ENCODE measurements at regions not wholly inside any gene's neighbourhood (a gene's known extent, or its start where the extent isn't known, plus 50 kb on each side); places are given as distances from the start of the nearest gene placed in this dataset.
"Not testable (repeated sequence)": the region's sequence is repeated elsewhere in the genome, so short reads cannot be mapped to it uniquely, and the experiment has no call there.

- no peak for DNase-seq
- no peaks in the 10 kb centered on the region for H3K36me3 ChIP-seq (replicated peaks; ENCODE audit: control insufficient read depth, insufficient read depth, low read length)
- no peaks in the 10 kb centered on the region for H3K27me3 ChIP-seq (ENCODE audit: control insufficient read depth, insufficient read depth, low read length)
- H3K4me3 ChIP-seq (ENCODE audit: insufficient read depth, low read depth, low read length): no peak overlapping the region
These were observed 88.3 kb upstream of the SGIP1 start for GRCh38 chr1:66445492-66446181.

DNA sequence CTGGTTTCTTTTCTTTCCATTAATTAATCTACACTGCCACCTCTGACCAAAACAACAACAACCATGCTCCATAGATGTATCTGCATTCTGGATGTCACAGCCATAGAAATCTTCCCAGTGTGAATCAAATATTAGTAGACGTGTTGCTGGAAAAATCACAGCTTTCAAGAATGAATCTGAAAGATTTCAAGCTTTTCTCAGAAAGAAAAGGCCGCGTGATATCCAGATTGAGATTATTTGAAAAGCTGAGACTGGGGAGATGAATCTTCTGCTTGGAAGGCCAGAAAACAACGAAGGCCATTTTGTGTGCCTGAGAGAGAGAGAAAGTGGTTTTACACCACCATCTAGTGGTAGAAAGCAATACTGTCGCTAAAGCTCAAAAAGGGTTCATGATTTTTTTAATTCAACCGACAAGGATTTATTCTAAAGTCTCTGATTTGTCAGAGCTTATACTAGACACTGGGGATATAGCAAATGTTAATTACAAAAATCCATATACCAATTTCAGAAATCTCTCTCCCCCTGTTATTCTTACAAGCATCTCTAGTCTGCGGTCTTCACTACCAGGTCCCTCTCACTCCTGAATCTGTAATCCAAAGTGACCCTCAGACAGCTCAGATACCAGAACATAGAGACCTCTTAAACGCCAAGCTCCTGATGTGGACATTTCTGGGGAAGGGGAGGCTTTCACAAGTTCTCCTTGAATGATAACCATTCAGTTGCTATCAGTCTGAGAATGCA lies 87.5 kb upstream of the SGIP1 start:
- DNase-seq: peak; percentile 52
- H3K4me3 ChIP-seq (ENCODE audit: insufficient read depth, low read depth, low read length): no peak overlapping the region
- H3K36me3 ChIP-seq (replicated peaks; ENCODE audit: control insufficient read depth, insufficient read depth, low read length): no peaks in the 10 kb centered on the region
- no peaks in the 10 kb centered on the region for H3K27me3 ChIP-seq (ENCODE audit: control insufficient read depth, insufficient read depth, low read length)

DNA sequence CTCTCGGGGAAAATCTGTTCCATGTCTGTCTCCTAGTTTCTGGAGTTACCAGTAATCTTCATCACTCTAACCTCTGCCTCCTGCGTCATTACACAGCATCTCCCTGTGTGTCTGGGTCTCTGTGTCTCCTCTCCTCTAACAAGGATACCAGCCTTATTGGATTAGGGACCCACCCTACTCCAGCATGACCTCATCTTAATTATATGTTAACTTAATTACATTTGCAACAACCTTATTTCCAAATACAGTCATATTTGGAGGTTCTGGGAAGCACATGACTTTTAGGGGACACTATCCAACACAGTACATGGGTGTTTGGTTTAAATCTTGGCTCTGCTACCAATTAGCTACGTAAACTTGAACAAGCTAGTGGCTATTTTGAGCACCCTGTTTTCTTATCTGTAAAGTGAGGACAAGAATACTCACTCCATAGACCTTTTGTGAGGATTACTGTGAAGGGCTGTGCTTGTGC lies 83.9 kb upstream of the SGIP1 start:
- H3K4me3 ChIP-seq (ENCODE audit: insufficient read depth, low read depth, low read length): no peak overlapping the region

DNA sequence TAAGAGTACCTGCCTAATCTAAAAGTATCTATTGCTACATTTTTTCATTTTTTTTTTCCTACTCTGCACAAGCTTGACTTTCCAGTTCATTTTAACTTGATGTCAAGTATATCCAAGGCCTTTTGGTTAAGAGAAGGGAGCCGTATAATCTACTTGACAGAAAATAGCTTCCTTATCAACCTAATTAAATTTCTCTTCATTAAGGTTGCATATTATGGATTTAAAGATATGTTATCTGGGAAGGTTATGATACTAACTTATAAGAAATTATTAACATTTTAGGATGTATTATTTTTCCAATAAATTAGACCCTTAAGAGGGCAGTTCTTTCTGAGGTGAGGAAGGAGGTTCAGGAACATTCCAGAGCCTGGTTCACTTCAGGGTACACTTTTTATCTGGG lies 83.1 kb upstream of the SGIP1 start:
- Histone ChIP-seq H3K4me3 (ENCODE audit: insufficient read depth, low read depth, low read length) (no peak overlapping the region), H3K27me3 (ENCODE audit: control insufficient read depth, insufficient read depth, low read length) (no peaks in the 10 kb centered on the region), H3K36me3 (replicated peaks; ENCODE audit: control insufficient read depth, insufficient read depth, low read length) (no peaks in the 10 kb centered on the region)
- no peak for DNase-seq

More for the DNA sequence above, 83.9 kb upstream of the SGIP1 start:
- H3K36me3 ChIP-seq (replicated peaks; ENCODE audit: control insufficient read depth, insufficient read depth, low read length): no peaks in the 10 kb centered on the region
- no peak for DNase-seq
- H3K27me3 ChIP-seq (ENCODE audit: control insufficient read depth, insufficient read depth, low read length): no peaks in the 10 kb centered on the region

- Histone ChIP-seq H3K27me3 (ENCODE audit: control insufficient read depth, insufficient read depth, low read length) (no peaks in the 10 kb centered on the region), H3K36me3 (replicated peaks; ENCODE audit: control insufficient read depth, insufficient read depth, low read length) (no peaks in the 10 kb centered on the region), H3K4me3 (ENCODE audit: insufficient read depth, low read depth, low read length) (no peak overlapping the region)
- DNase-seq: no peak
These were observed 81.8 kb upstream of the SGIP1 start for GRCh38 chr1:66452162-66452561.

DNA sequence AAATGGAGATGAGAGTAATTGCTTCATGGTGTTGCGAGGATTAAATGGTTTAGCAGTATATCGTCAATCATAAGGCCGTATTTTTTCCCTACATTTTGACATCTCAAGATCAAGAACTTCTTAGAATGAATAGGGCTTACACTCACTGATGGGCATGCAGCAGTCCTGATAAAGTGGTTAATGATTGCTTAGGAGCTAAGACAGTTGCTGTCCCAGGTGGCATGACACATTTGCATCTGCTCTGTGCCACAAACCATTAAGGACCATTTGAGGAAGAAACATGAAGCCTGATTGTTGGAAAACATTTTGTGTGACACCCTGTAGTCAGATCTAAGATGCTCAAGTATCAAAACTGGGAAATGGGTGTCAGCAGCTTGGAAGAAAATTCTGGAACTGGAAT lies 81.0 kb upstream of the SGIP1 start:
- no peak for DNase-seq
- H3K36me3 ChIP-seq (replicated peaks; ENCODE audit: control insufficient read depth, insufficient read depth, low read length): no peaks in the 10 kb centered on the region

GRCh38 chr1:66455446-66455845 lies 78.5 kb upstream of the SGIP1 start:
- Histone ChIP-seq H3K4me3 (ENCODE audit: insufficient read depth, low read depth, low read length) (no peak overlapping the region), H3K36me3 (replicated peaks; ENCODE audit: control insufficient read depth, insufficient read depth, low read length) (no peaks in the 10 kb centered on the region), H3K27me3 (ENCODE audit: control insufficient read depth, insufficient read depth, low read length) (no peaks in the 10 kb centered on the region)
- no peak for DNase-seq

More for the DNA sequence above, 81.0 kb upstream of the SGIP1 start:
- H3K27me3 ChIP-seq (ENCODE audit: control insufficient read depth, insufficient read depth, low read length): no peaks in the 10 kb centered on the region
- no peak overlapping the region for H3K4me3 ChIP-seq (ENCODE audit: insufficient read depth, low read depth, low read length)

DNA sequence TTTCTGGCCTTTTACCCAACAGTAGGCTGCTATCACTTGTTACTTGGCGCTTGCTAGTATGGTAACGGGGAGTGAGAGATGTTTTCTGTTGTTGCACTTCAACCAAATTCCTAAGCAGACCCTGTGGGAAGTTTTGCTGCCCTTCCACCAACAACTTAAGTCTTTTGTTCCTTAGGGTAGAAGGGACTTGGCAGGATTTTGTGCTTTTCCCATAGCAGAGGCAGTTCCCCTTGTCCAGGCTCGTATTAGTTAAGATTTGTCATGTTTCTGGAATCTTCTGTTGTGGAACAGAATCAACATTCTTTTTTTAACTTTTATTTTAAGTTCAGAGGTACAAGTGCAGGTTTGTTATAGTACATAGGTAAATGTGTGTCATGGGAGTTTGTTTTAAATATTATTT lies 73.2 kb upstream of the SGIP1 start:
- H3K36me3 ChIP-seq (replicated peaks; ENCODE audit: control insufficient read depth, insufficient read depth, low read length): no peaks in the 10 kb centered on the region
- no peak for DNase-seq
- H3K27me3 ChIP-seq (ENCODE audit: control insufficient read depth, insufficient read depth, low read length): no peaks in the 10 kb centered on the region

DNA sequence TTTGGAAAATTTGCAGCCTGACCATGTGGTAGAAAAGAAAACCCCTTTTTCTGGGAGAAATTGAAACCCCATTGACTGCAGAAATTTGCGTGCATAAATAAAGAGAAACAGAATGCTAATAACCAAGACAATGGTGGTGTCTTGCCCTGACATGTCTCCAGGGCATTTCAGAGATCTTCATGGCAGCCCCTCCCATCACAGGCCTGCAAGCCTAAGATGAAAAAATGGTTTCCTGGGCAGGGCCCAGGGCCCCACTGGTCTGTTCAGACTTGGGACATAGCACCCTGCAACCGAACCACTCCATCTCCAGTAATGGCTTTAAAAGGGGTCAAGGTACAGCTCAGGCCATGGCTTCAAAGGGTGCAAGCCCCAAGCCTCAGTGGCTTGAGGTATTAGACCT lies 71.6 kb upstream of the SGIP1 start:
- Histone ChIP-seq H3K36me3 (replicated peaks; ENCODE audit: control insufficient read depth, insufficient read depth, low read length) (no peaks in the 10 kb centered on the region), H3K4me3 (ENCODE audit: insufficient read depth, low read depth, low read length) (no peak overlapping the region), H3K27me3 (ENCODE audit: control insufficient read depth, insufficient read depth, low read length) (no peaks in the 10 kb centered on the region)
- no peak for DNase-seq

More for the DNA sequence above, 73.2 kb upstream of the SGIP1 start:
- H3K4me3 ChIP-seq (ENCODE audit: insufficient read depth, low read depth, low read length): no peak overlapping the region

DNA sequence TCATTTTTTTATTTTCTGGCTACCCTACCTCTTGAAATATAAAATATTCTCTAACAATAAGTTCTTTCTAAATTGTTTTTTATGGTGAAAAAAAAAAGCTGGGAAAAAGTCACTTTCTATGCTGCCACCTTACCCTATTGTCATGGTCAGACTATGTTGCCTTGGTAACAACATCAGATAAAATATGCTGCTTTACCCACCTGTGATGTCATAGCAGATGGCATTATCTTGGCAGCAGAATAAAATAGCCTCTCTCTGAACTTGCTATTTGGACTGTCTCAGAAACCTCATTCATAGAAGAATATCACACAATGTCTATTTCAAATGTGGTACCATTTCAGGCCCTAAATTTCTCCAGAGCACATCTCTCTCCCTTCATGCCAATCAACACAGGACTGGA lies 69.6 kb upstream of the SGIP1 start:
- no peak overlapping the region for H3K4me3 ChIP-seq (ENCODE audit: insufficient read depth, low read depth, low read length)
- H3K36me3 ChIP-seq (replicated peaks; ENCODE audit: control insufficient read depth, insufficient read depth, low read length): no peaks in the 10 kb centered on the region
- DNase-seq: no peak
- H3K27me3 ChIP-seq (ENCODE audit: control insufficient read depth, insufficient read depth, low read length): no peaks in the 10 kb centered on the region

GRCh38 chr1:66464802-66465201 lies 69.2 kb upstream of the SGIP1 start:
- no peaks in the 10 kb centered on the region for H3K27me3 ChIP-seq (ENCODE audit: control insufficient read depth, insufficient read depth, low read length)
- DNase-seq: no peak
- no peak overlapping the region for H3K4me3 ChIP-seq (ENCODE audit: insufficient read depth, low read depth, low read length)

GRCh38 chr1:66466695-66467094 lies 67.3 kb upstream of the SGIP1 start:
- H3K4me3 ChIP-seq (ENCODE audit: insufficient read depth, low read depth, low read length); DNase-seq; H3K27me3 ChIP-seq (ENCODE audit: control insufficient read depth, insufficient read depth, low read length); H3K36me3 ChIP-seq (replicated peaks; ENCODE audit: control insufficient read depth, insufficient read depth, low read length): not testable (repeated sequence)

More at GRCh38 chr1:66464802-66465201, 69.2 kb upstream of the SGIP1 start:
- H3K36me3 ChIP-seq (replicated peaks; ENCODE audit: control insufficient read depth, insufficient read depth, low read length): no peaks in the 10 kb centered on the region

DNA sequence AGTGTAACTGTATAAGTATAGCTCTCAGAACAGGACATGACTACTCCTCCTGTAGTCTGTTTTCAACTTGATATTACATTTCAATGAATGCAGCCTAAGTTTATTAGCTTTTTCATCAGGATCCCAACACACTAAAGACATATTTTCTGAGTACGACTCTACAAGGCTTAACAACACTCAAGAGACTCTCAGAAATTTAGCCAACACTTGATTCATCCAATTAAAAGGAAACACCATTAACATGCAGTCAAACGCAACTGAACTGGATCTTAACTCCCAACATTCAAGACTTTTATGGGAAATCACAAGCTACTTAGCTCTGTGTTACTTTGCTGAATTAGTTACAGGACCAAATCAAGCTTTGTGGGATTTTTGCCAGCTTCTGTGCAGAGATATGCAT lies 65.2 kb upstream of the SGIP1 start:
- H3K36me3 ChIP-seq (replicated peaks; ENCODE audit: control insufficient read depth, insufficient read depth, low read length): no peaks in the 10 kb centered on the region
- H3K27me3 ChIP-seq (ENCODE audit: control insufficient read depth, insufficient read depth, low read length): no peaks in the 10 kb centered on the region
- H3K4me3 ChIP-seq (ENCODE audit: insufficient read depth, low read depth, low read length): no peak overlapping the region
- no peak for DNase-seq

GRCh38 chr1:66475940-66476339 lies 58.0 kb upstream of the SGIP1 start:
- DNase-seq: peak; percentile 10
- no peaks in the 10 kb centered on the region for H3K36me3 ChIP-seq (replicated peaks; ENCODE audit: control insufficient read depth, insufficient read depth, low read length)
- H3K4me3 ChIP-seq (ENCODE audit: insufficient read depth, low read depth, low read length): no peak overlapping the region
- no peaks in the 10 kb centered on the region for H3K27me3 ChIP-seq (ENCODE audit: control insufficient read depth, insufficient read depth, low read length)

DNA sequence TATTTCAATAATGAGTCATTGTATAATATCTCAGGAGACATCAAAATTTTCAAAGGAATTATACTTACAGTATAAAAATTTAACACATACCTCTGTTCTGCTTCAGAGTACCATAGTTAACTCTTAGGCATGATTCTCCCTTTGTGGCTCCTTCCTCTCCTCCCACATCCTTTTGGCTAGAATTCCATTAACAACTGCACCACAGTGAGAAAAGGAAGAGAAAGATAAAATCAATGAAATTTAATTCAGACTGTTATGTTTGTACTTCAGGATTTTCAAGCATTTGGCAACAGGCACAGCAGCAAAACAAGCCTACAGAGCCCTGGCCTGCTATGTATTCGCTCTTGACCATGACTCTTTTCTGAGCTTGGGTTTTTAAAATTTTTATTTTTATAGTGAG lies 57.2 kb upstream of the SGIP1 start:
- DNase-seq: no peak
- Histone ChIP-seq H3K4me3 (ENCODE audit: insufficient read depth, low read depth, low read length) (no peak overlapping the region), H3K36me3 (replicated peaks; ENCODE audit: control insufficient read depth, insufficient read depth, low read length) (no peaks in the 10 kb centered on the region)

More for the DNA sequence above, 57.2 kb upstream of the SGIP1 start:
- no peaks in the 10 kb centered on the region for H3K27me3 ChIP-seq (ENCODE audit: control insufficient read depth, insufficient read depth, low read length)

Data from H7 (cell line).